Middle frontal gyrus (tissue), 1 donor: ENCODE measurements at regions not wholly inside any gene's neighbourhood (a gene's known extent, or its start where the extent isn't known, plus 50 kb on each side); places are given as distances from the start of the nearest gene placed in this dataset.

ENCODE experiments used
- DNase-seq: peaks from one replicate; pipeline ENCODE4 v3.0.0-alpha.2; 2015; ENCODE audit warnings: low spot score; ENCODE audit errors: extremely low spot score

- no peak for DNase-seq
Measured at GRCh38 chr5:5609935-5610334, 187.5 kb downstream of the ICE1 start.

- DNase-seq, result no peak
Measured at GRCh38 chr5:5605170-5605764, 182.8 kb downstream of the ICE1 start.

- no peak for DNase-seq
Measured at GRCh38 chr5:5602554-5602953, 180.1 kb downstream of the ICE1 start.

- DNase-seq, result no peak
Measured at GRCh38 chr5:5598547-5599113, 176.2 kb downstream of the ICE1 start.

- no peak for DNase-seq
Measured at GRCh38 chr5:5593391-5593790, 170.9 kb downstream of the ICE1 start.

- no peak for DNase-seq
Measured at GRCh38 chr5:5592541-5592940, 170.1 kb downstream of the ICE1 start.

GRCh38 chr5:5591567-5591966, 169.1 kb downstream of the ICE1 start:
- DNase-seq, result no peak

GRCh38 chr5:5589857-5590256, 167.4 kb downstream of the ICE1 start:
- no peak for DNase-seq

GRCh38 chr5:5588887-5589826, 166.7 kb downstream of the ICE1 start:
- DNase-seq, result no peak

GRCh38 chr5:5588386-5588785, 165.9 kb downstream of the ICE1 start:
- DNase-seq, result no peak

GRCh38 chr5:5587474-5587873, 165.0 kb downstream of the ICE1 start:
- no peak for DNase-seq

GRCh38 chr5:5586721-5587120, 164.2 kb downstream of the ICE1 start:
- DNase-seq, result no peak

- DNase-seq, result no peak
Measured at GRCh38 chr5:5585751-5586341, 163.4 kb downstream of the ICE1 start.

- no peak for DNase-seq
Measured at GRCh38 chr5:5584751-5585150, 162.3 kb downstream of the ICE1 start.

GRCh38 chr5:5584236-5584745, 161.8 kb downstream of the ICE1 start:
- no peak for DNase-seq

GRCh38 chr5:5583832-5584231, 161.4 kb downstream of the ICE1 start:
- no peak for DNase-seq

GRCh38 chr5:5583023-5583765, 160.7 kb downstream of the ICE1 start:
- no peak for DNase-seq

- DNase-seq, result no peak
Measured at GRCh38 chr5:5581080-5581479, 158.6 kb downstream of the ICE1 start.

GRCh38 chr5:5576744-5577143, 154.3 kb downstream of the ICE1 start:
- no peak for DNase-seq

GRCh38 chr5:5575461-5575860, 153.0 kb downstream of the ICE1 start:
- DNase-seq, result no peak

GRCh38 chr5:5573798-5574380, 151.4 kb downstream of the ICE1 start:
- no peak for DNase-seq
